OCI-LY3 (cell line): ENCODE measurements at regions not wholly inside any gene's neighbourhood (a gene's known extent, or its start where the extent isn't known, plus 50 kb on each side); places are given as distances from the start of the nearest gene placed in this dataset.

ENCODE experiments used
- EZH2phosphoT487 ChIP-seq: fragments of 200-600 bp; shearing (Covaris generic); IDR thresholded peaks from 2 replicates; pipeline ENCODE4 v1.6.1; 2018; ENCODE audit warnings: antibody characterized with exemption, mixed run types, low read depth
- TF ChIP-seq, protein P1 (sequence below): fragments of 200-600, 300-600 bp; sonication (generic); IDR thresholded peaks from 2 replicates; pipeline ENCODE4 v1.5.1; 2014; ENCODE audit warnings: antibody characterized with exemption, low read length, low read depth

DNA sequence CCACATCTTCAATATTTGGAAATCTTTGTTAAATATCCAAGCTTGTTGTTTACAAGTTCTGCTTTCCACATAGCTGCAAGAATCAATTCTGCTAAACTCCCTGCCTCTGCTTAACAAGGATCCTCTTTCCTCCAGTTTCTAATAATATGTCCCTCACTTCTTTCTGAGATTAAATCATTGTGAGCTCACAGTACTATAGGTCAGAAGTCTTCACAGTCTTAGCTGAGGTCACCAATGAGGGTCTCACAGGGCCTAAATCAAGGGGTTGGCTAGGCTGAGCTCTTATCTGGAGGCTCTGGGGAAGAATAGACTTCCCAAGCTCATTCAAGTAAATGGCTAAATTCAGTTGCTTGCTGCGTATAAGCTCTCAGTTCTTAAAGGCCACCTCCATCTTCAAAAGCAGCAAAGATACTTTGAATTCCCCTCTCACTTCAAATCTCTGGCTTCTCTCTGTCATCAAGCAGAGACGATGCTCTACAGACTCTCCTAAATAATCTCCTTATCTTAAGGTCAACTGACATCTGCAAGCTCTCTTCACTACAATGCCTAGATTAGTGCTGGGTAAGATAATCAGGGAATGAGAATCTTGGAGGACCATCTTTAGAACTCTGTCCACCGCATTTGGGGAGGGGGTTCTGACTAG is 175.3 kb downstream of the PLPPR4 start:
- TF ChIP-seq, protein P1, sequence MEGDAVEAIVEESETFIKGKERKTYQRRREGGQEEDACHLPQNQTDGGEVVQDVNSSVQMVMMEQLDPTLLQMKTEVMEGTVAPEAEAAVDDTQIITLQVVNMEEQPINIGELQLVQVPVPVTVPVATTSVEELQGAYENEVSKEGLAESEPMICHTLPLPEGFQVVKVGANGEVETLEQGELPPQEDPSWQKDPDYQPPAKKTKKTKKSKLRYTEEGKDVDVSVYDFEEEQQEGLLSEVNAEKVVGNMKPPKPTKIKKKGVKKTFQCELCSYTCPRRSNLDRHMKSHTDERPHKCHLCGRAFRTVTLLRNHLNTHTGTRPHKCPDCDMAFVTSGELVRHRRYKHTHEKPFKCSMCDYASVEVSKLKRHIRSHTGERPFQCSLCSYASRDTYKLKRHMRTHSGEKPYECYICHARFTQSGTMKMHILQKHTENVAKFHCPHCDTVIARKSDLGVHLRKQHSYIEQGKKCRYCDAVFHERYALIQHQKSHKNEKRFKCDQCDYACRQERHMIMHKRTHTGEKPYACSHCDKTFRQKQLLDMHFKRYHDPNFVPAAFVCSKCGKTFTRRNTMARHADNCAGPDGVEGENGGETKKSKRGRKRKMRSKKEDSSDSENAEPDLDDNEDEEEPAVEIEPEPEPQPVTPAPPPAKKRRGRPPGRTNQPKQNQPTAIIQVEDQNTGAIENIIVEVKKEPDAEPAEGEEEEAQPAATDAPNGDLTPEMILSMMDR: no peak
- TF ChIP-seq EZH2phosphoT487: no peak
